GM08714 (cell line): ENCODE measurements at regions not wholly inside any gene's neighbourhood (a gene's known extent, or its start where the extent isn't known, plus 50 kb on each side); places are given as distances from the start of the nearest gene placed in this dataset.

Experiments used
- H3K4me3 ChIP-seq: fragments of 200-500 bp; sonication (Bioruptor generic); 2 replicates; pipeline ENCODE4 v1.5.1; 2014; ENCODE audit warnings: mild to moderate bottlenecking, low read length, inconsistent platforms
- ZNF274 ChIP-seq: IDR thresholded peaks from 2 replicates; pipeline ENCODE4 v1.6.1; 2012; ENCODE audit warnings: mild to moderate bottlenecking, low read depth, low read length

GRCh38 chr1:104378414-104378813 lies 628.7 kb downstream of the AMY1C start:
- no peak for TF ChIP-seq ZNF274
- H3K4me3 ChIP-seq, result no peak overlapping the region

- H3K4me3 ChIP-seq, result no peak overlapping the region
- no peak for TF ChIP-seq ZNF274
Observed at GRCh38 chr1:104380003-104380402, 630.3 kb downstream of the AMY1C start.

- TF ChIP-seq ZNF274, result no peak
- no peak overlapping the region for H3K4me3 ChIP-seq
Observed at GRCh38 chr1:104387716-104388508, 638.2 kb downstream of the AMY1C start.

- no peak overlapping the region for H3K4me3 ChIP-seq
- no peak for TF ChIP-seq ZNF274
Observed at GRCh38 chr1:104392552-104392951, 642.9 kb downstream of the AMY1C start.

GRCh38 chr1:104402178-104402577 lies 652.5 kb downstream of the AMY1C start:
- TF ChIP-seq ZNF274, result no peak
- H3K4me3 ChIP-seq, result no peak overlapping the region

- TF ChIP-seq ZNF274, result no peak
- no peak overlapping the region for H3K4me3 ChIP-seq
Observed at GRCh38 chr1:104403883-104404282, 654.2 kb downstream of the AMY1C start.

GRCh38 chr1:104406728-104407127 lies 657.0 kb downstream of the AMY1C start:
- TF ChIP-seq ZNF274, result no peak
- no peak overlapping the region for H3K4me3 ChIP-seq

GRCh38 chr1:104408268-104408667 lies 658.6 kb downstream of the AMY1C start:
- no peak for TF ChIP-seq ZNF274
- H3K4me3 ChIP-seq, result no peak overlapping the region

GRCh38 chr1:104435255-104435654 lies 685.6 kb downstream of the AMY1C start:
- TF ChIP-seq ZNF274, result no peak
- no peak overlapping the region for H3K4me3 ChIP-seq

GRCh38 chr1:104440011-104440410 lies 690.3 kb downstream of the AMY1C start:
- TF ChIP-seq ZNF274, result no peak

GRCh38 chr1:104456724-104457123 lies 707.0 kb downstream of the AMY1C start:
- H3K4me3 ChIP-seq, result no peak overlapping the region
- TF ChIP-seq ZNF274, result no peak

More at GRCh38 chr1:104440011-104440410, 690.3 kb downstream of the AMY1C start:
- no peak overlapping the region for H3K4me3 ChIP-seq

- no peak overlapping the region for H3K4me3 ChIP-seq
Observed at GRCh38 chr1:104459886-104460285, 710.2 kb downstream of the AMY1C start.

GRCh38 chr1:104460880-104461279 lies 711.2 kb downstream of the AMY1C start:
- no peak overlapping the region for H3K4me3 ChIP-seq
- no peak for TF ChIP-seq ZNF274

More at GRCh38 chr1:104459886-104460285, 710.2 kb downstream of the AMY1C start:
- no peak for TF ChIP-seq ZNF274

GRCh38 chr1:104463126-104463697 lies 713.5 kb downstream of the AMY1C start:
- no peak overlapping the region for H3K4me3 ChIP-seq
- no peak for TF ChIP-seq ZNF274

- H3K4me3 ChIP-seq, result no peak overlapping the region
- TF ChIP-seq ZNF274, result no peak
Observed at GRCh38 chr1:104466068-104466467, 716.4 kb downstream of the AMY1C start.
